BJ (cell line): ENCODE measurements at regions not wholly inside any gene's neighbourhood (a gene's known extent, or its start where the extent isn't known, plus 50 kb on each side); places are given as distances from the start of the nearest gene placed in this dataset.

Experiments used
- CTCF ChIA-PET: fragments of 350-600 bp; formaldehyde crosslinking; extraction: SDS; loops from one replicate; lab custom pipeline; 2021; ENCODE audit warnings: antibody characterized with exemption, inconsistent platforms; lab: Yijun Ruan, JAX
- POLR2A ChIA-PET: fragments of 300-600 bp; sonication (Branson Sonifier 250); formaldehyde crosslinking; extraction: SDS; loops from one replicate; lab custom pipeline; 2021; ENCODE audit warnings: antibody characterized with exemption; lab: Charles Lee
- DNase-seq: peaks from one replicate; pipeline ENCODE4 v3.0.0-alpha.2; 2011; ENCODE audit warnings: low read depth
- H3K27me3 ChIP-seq: 2 replicates; pipeline ENCODE4 v1.6.0; 2011; ENCODE audit warnings: low read length; ENCODE audit not compliant: control insufficient read depth, insufficient read depth
- H3K36me3 ChIP-seq: 2 replicates; pipeline ENCODE4 v1.5.1; 2011; ENCODE audit warnings: low read length; ENCODE audit not compliant: control insufficient read depth, insufficient read depth
- H3K4me3 ChIP-seq: 2 replicates; pipeline ENCODE4 v1.5.1; 2011; ENCODE audit warnings: low read depth, mild to moderate bottlenecking, control low read depth, low read length
- CTCF ChIP-seq: IDR thresholded peaks from 2 replicates; pipeline ENCODE4 v1.5.1; 2011; ENCODE audit warnings: low read depth, mild to moderate bottlenecking, control low read depth, inconsistent platforms, low read length, moderate library complexity; ENCODE audit not compliant: insufficient read depth

GRCh38 chr13:33911521-33911920 is 93.6 kb downstream of the RFC3 start:
- CTCF ChIA-PET, result no interaction called here
- no peak for DNase-seq
- H3K4me3 ChIP-seq, result no peak overlapping the region
- POLR2A ChIA-PET, result interaction anchor here (0.5 kb wide), 1 partner anchor 268 kb away, joined by 6 read pairs; no protein-coding TSS in a partner anchor
- no peak for TF ChIP-seq CTCF
- no peaks in the 10 kb centered on the region for H3K36me3 ChIP-seq
- no peaks in the 10 kb centered on the region for H3K27me3 ChIP-seq

- H3K4me3 ChIP-seq, result no peak overlapping the region
- CTCF ChIA-PET, result interaction anchor here (0.9 kb wide), 1 partner anchor 12 kb away, joined by 3 read pairs; no protein-coding TSS in a partner anchor
- POLR2A ChIA-PET, result interaction anchor here (0.7 kb wide), 1 partner anchor 1227 kb away, joined by 4 read pairs; no protein-coding TSS in a partner anchor
- no peaks in the 10 kb centered on the region for H3K27me3 ChIP-seq
- TF ChIP-seq CTCF, result no peak
- DNase-seq, result no peak
- no peaks in the 10 kb centered on the region for H3K36me3 ChIP-seq
Measured at GRCh38 chr13:33913829-33914228, 95.9 kb downstream of the RFC3 start.

GRCh38 chr13:33917190-33917589 is 99.2 kb downstream of the RFC3 start:
- CTCF ChIA-PET, result interaction anchor here (1.8 kb wide), 1 partner anchor 1241 kb away, joined by 4 read pairs; no protein-coding TSS in a partner anchor
- Histone ChIP-seq H3K4me3 (no peak overlapping the region), H3K36me3 (no peaks in the 10 kb centered on the region), H3K27me3 (no peaks in the 10 kb centered on the region)
- POLR2A ChIA-PET, result no interaction called here
- DNase-seq, result no peak
- TF ChIP-seq CTCF, result no peak

GRCh38 chr13:33918199-33918932 is 100.4 kb downstream of the RFC3 start:
- DNase-seq, result peak; percentile 9
- POLR2A ChIA-PET, result no interaction called here
- H3K4me3 ChIP-seq, result no peak overlapping the region

GRCh38 chr13:33919120-33919519 is 101.2 kb downstream of the RFC3 start:
- no peak for TF ChIP-seq CTCF
- DNase-seq, result no peak
- CTCF ChIA-PET, result no interaction called here

More at GRCh38 chr13:33918199-33918932, 100.4 kb downstream of the RFC3 start:
- no peak for TF ChIP-seq CTCF
- Histone ChIP-seq H3K27me3 (no peaks in the 10 kb centered on the region), H3K36me3 (no peaks in the 10 kb centered on the region)
- CTCF ChIA-PET, result interaction anchor here (0.9 to 1.8 kb wide), 2 partner anchors 12 to 1240 kb away, joined by 3 to 4 read pairs; no protein-coding TSS in a partner anchor

More at GRCh38 chr13:33919120-33919519, 101.2 kb downstream of the RFC3 start:
- H3K36me3 ChIP-seq, result no peaks in the 10 kb centered on the region
- H3K4me3 ChIP-seq, result no peak overlapping the region
- POLR2A ChIA-PET, result no interaction called here
- no peaks in the 10 kb centered on the region for H3K27me3 ChIP-seq
